HEK293T (cell line): ENCODE measurements at regions not wholly inside any gene's neighbourhood (a gene's known extent, or its start where the extent isn't known, plus 50 kb on each side); places are given as distances from the start of the nearest gene placed in this dataset.
"Not testable (repeated sequence)": the region's sequence is repeated elsewhere in the genome, so short reads cannot be mapped to it uniquely, and the experiment has no call there.

Source experiments
- CTCF ChIA-PET: fragments of 350-600 bp; formaldehyde crosslinking; extraction: SDS; loops from one replicate; lab custom pipeline; 2021; ENCODE audit warnings: antibody characterized with exemption, inconsistent platforms; lab: Yijun Ruan, JAX
- POLR2A ChIA-PET: fragments of 350-600 bp; formaldehyde crosslinking; extraction: SDS; loops from one replicate; lab custom pipeline; 2020; ENCODE audit warnings: antibody characterized with exemption, inconsistent platforms; lab: Yijun Ruan, JAX
- DNase-seq: peaks from one replicate; pipeline ENCODE4 v3.0.0; 2012; ENCODE audit warnings: mixed read lengths; ENCODE audit errors: extremely low spot score
- ARNT ChIP-seq: fragments of 450-650 bp; IDR thresholded peaks from 2 replicates; pipeline ENCODE4 v1.6.1; 2017; ENCODE audit warnings: mild to moderate bottlenecking
- BHLHE40 ChIP-seq: fragments of 450-650 bp; IDR thresholded peaks from 2 replicates; pipeline ENCODE4 v1.6.1; 2016; ENCODE audit warnings: mild to moderate bottlenecking, moderate library complexity, borderline replicate concordance
- CTBP1 ChIP-seq: fragments of 450-650 bp; IDR thresholded peaks from 2 replicates; pipeline ENCODE4 v1.6.1; 2016; ENCODE audit warnings: borderline replicate concordance
- ELF4 ChIP-seq: fragments of 450-650 bp; IDR thresholded peaks from 2 replicates; pipeline ENCODE4 v1.6.1; 2017; ENCODE audit warnings: antibody characterized with exemption
- FOXA1 ChIP-seq: fragments of 450-650 bp; IDR thresholded peaks from 2 replicates; pipeline ENCODE4 v1.6.1; 2016; ENCODE audit warnings: mild to moderate bottlenecking
- FOXK2 ChIP-seq: fragments of 450-650 bp; IDR thresholded peaks from 2 replicates; pipeline ENCODE4 v1.6.1; 2016; ENCODE audit warnings: mild to moderate bottlenecking
- FOXM1 ChIP-seq: fragments of 450-650 bp; IDR thresholded peaks from 2 replicates; pipeline ENCODE4 v1.6.1; 2017; ENCODE audit warnings: mild to moderate bottlenecking, borderline replicate concordance
- HDGF ChIP-seq: fragments of 450-650 bp; IDR thresholded peaks from 2 replicates; pipeline ENCODE4 v1.6.1; 2017; ENCODE audit warnings: antibody characterized with exemption, borderline replicate concordance
- L3MBTL2 ChIP-seq: fragments of 450-650 bp; conservative IDR thresholded peaks from 2 replicates; pipeline ENCODE4 v1.6.1; 2016; ENCODE audit warnings: mild to moderate bottlenecking
- LEF1 ChIP-seq: fragments of 450-650 bp; IDR thresholded peaks from 2 replicates; pipeline ENCODE4 v1.6.1; 2017; ENCODE audit warnings: mild to moderate bottlenecking, borderline replicate concordance
- NFRKB ChIP-seq: fragments of 450-650 bp; IDR thresholded peaks from 2 replicates; pipeline ENCODE4 v1.6.1; 2016; ENCODE audit warnings: mild to moderate bottlenecking, moderate library complexity
- SP1 ChIP-seq: fragments of 450-650 bp; IDR thresholded peaks from 2 replicates; pipeline ENCODE4 v1.6.1; 2017
- SUZ12 ChIP-seq: fragments of 450-650 bp; IDR thresholded peaks from 2 replicates; pipeline ENCODE4 v1.6.1; 2016; ENCODE audit warnings: mild to moderate bottlenecking
- TARDBP ChIP-seq: fragments of 450-650 bp; IDR thresholded peaks from 2 replicates; pipeline ENCODE4 v1.6.1; 2016
- ZNF384 ChIP-seq: fragments of 450-650 bp; IDR thresholded peaks from 2 replicates; pipeline ENCODE4 v1.6.1; 2016
- TF ChIP-seq, protein P1 (sequence below): fragments of 450-650 bp; IDR thresholded peaks from 2 replicates; pipeline ENCODE4 v1.6.1; 2016

DNA sequence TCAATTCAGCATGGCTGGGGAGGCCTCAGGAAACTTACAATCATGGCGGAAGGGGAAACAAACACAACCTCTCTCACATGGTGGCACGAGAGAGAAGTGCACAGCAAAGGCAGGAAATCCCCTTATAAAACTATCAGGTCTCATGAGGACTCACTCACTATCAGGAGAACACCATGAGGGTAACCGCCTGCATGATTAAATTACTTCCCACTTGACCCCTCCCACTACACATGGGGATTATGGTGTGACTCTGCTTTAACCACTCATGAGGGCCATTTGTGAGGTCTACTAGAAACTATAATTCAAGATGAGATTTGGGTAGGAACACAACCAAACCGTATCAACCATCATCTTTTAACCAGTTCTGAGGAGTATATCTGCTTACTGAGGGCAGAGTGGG lies 387.4 kb upstream of the NFIA start:
- no peak for DNase-seq
- ChIA-PET CTCF (no interaction called here), POLR2A (no interaction called here)
- TF ChIP-seq LEF1 (no peak), SP1 (no peak), ZNF384 (no peak), CTBP1 (no peak), FOXK2 (no peak), SUZ12 (no peak), TARDBP (no peak), L3MBTL2 (no peak), BHLHE40 (no peak), HDGF (no peak), ARNT (no peak), FOXA1 (no peak)
- TF ChIP-seq, protein P1, sequence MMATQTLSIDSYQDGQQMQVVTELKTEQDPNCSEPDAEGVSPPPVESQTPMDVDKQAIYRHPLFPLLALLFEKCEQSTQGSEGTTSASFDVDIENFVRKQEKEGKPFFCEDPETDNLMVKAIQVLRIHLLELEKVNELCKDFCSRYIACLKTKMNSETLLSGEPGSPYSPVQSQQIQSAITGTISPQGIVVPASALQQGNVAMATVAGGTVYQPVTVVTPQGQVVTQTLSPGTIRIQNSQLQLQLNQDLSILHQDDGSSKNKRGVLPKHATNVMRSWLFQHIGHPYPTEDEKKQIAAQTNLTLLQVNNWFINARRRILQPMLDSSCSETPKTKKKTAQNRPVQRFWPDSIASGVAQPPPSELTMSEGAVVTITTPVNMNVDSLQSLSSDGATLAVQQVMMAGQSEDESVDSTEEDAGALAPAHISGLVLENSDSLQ, result no peak

DNA sequence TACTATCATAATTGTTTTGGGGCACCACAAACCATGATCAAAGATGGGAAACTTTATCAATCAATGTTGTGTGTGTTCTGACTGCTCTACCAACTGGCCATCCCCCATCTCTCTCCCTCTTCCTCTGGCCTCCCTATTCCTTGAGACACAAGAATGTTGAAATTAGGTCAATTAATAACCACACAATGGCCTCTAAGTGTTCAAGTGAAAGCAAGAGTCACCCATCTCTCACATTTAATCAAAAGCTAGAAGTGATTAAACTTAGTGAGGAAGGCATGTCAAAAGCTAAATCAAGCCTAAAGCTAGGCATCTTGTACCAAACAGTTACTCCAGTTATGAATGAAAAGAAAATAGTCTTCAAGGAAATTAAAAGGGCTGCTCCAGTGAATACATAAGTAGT lies 390.3 kb upstream of the NFIA start:
- TF ChIP-seq FOXK2 (no peak), SP1 (no peak), TARDBP (no peak)
- CTCF ChIA-PET, result no interaction called here
- DNase-seq, result no peak
- POLR2A ChIA-PET, result no interaction called here

DNA sequence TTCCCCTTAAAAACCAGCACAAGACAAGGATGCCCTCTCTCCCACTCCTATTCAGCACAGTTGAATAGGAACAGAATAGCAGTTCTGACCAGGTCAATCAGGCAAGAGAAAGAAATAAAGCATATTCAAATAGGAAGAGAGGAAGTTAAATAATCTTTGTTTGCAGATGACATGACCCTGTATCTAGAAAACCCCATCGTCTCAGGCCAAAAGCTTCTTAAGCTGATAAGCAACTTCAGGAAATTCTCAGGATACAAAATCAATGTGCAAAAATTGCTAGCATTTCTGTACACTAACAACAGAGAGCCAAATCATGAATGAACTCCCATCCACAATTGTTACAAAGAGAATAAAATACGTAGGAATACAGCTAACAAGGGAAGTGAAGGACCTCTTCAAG lies 394.1 kb upstream of the NFIA start:
- CTCF ChIA-PET, DNase-seq, POLR2A ChIA-PET: not testable (repeated sequence)

DNA sequence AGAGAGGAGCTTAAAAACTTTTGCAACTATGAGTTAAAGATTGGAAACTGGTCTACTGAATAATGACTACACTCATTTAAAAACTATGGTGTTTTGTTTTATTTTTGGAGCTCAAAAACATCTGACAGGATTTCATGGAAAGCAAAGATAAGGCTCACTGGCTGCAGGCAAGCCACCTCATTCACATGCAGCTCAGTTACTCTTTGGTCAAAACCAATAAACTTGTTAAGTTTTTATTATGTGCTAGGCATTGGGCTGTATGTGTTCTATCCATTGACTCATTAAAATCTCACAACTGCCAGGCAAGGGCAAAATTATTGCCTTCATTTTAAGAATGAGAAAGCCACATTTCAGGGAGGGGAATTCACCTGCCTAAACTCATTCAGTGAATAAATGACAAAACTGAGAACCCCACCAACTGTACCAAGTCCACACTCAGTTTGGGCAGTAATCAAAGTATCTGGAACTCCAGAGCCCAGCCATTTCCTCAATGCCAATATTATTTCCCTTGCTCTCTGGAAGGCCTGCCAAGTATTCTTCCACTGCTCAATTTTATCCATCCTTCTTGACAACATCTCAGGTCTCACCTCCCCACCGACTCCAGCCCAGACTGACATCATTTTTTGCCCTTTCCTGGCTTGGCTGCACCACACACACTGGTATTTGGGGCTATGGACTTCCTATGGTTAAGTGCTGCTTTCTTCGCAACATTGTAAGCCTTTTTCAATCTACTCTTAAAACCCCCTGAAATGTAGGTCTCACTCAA lies 401.1 kb upstream of the NFIA start:
- ChIA-PET POLR2A (no interaction called here), CTCF (no interaction called here)
- no peak for TF ChIP-seq FOXM1
- TF ChIP-seq, protein P1, result no peak
- TF ChIP-seq ELF4, result no peak
- no peak for TF ChIP-seq FOXK2
- TF ChIP-seq FOXA1, result no peak
- TF ChIP-seq L3MBTL2, result no peak
- no peak for TF ChIP-seq CTBP1
- no peak for TF ChIP-seq SUZ12
- no peak for TF ChIP-seq SP1
- TF ChIP-seq HDGF, result no peak
- no peak for DNase-seq

DNA sequence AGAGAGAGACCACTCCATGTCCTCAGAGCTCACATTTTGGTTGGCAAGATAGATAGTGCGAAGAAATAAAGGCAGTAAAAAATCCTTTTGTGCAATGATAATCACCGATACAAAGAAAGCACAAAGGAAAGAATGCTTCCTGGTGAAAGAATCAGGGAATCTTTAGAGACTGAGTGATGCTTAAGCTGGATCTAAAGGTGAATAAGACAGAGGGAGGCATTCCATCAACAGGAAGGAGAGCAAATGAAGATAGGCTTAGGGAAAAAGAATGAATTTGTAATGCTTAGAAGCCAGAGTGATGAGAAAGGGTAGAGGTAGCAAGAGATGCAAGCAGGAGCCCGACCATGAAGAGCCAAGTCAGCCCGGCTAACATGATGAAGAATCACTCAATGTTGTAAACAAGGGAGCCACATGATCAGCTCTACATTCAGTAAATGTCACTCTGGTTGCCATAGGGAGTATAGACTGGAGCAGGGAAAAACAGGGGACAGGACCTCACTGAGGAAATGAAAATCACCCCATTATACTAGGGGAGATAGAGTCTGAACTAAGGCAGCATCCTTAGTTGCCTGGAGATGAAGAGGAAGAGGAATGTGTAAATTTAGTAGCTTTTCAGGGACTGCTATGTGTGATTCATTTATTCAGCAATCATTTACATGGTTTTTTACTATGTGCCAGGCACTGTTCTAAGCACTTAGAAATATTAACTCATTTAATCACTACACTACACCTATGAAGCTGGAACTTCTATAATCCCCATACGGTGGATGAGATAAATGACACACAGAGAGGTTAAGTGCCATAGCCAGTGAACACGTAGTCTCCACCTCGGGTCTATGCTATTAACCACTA lies 402.6 kb upstream of the NFIA start:
- DNase-seq, result no peak
- ChIA-PET POLR2A (no interaction called here), CTCF (no interaction called here)
- no peak for TF ChIP-seq BHLHE40
- no peak for TF ChIP-seq L3MBTL2
- no peak for TF ChIP-seq ZNF384

GRCh38 chr1:60678802-60679201 lies 403.6 kb upstream of the NFIA start:
- ChIA-PET CTCF (no interaction called here), POLR2A (no interaction called here)

GRCh38 chr1:60678391-60678790 lies 404.0 kb upstream of the NFIA start:
- ChIA-PET POLR2A (no interaction called here), CTCF (no interaction called here)

More at GRCh38 chr1:60678802-60679201, 403.6 kb upstream of the NFIA start:
- DNase-seq, result no peak
- TF ChIP-seq ARNT, result no peak
- TF ChIP-seq NFRKB, result no peak
- no peak for TF ChIP-seq L3MBTL2
- TF ChIP-seq CTBP1, result no peak
- TF ChIP-seq ELF4, result no peak
- no peak for TF ChIP-seq FOXA1
- no peak for TF ChIP-seq LEF1
- TF ChIP-seq TARDBP, result no peak
- TF ChIP-seq SP1, result no peak
- TF ChIP-seq ZNF384, result no peak
- TF ChIP-seq FOXM1, result no peak
- no peak for TF ChIP-seq BHLHE40

More at GRCh38 chr1:60678391-60678790, 404.0 kb upstream of the NFIA start:
- no peak for DNase-seq
- TF ChIP-seq ARNT (no peak), FOXM1 (no peak), ZNF384 (no peak), L3MBTL2 (no peak), LEF1 (no peak), SUZ12 (no peak), NFRKB (no peak), BHLHE40 (no peak), CTBP1 (no peak), FOXK2 (no peak), HDGF (no peak)
- TF ChIP-seq, protein P1, result no peak
